ENCODE measurements at regions not wholly inside any gene's neighbourhood (a gene's known extent, or its start where the extent isn't known, plus 50 kb on each side); places are given as distances from the start of the nearest gene placed in this dataset.

GRCh38 chr9:74348777-74349176 is 148.4 kb upstream of the RORB start:
- DNase-seq (ENCODE audit: low read depth), result no peak
- TF ChIP-seq CTCF (conservative IDR thresholded peaks at IDR 0.05; ENCODE audit: low read depth, low read length), result no peak
- H3K4me3 ChIP-seq (ENCODE audit: low read depth, low read length), result no peak overlapping the region

DNA sequence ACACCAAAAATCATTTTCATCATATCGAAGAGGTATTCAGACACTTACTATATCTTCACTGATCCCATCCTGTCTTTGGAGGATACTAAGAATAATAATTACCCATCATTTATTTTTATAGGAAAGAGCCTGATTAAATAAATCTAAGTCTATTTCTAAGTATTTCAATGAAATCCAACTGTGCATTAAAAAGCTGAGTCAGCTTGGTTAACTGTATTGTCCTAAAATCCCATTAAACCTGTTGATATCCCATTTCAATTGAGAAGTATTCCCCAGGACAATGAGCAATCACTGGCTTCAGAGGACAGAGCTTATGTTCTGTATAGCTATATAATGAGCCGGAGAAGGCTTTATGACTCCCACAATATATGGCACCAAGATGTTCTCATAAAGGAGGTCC is 142.0 kb upstream of the RORB start:
- TF ChIP-seq CTCF (conservative IDR thresholded peaks at IDR 0.05; ENCODE audit: low read depth, low read length), result no peak
- H3K4me3 ChIP-seq (ENCODE audit: low read depth, low read length), result no peak overlapping the region
- no peak for DNase-seq (ENCODE audit: low read depth)

- DNase-seq (ENCODE audit: low read depth), result no peak
- no peak for TF ChIP-seq CTCF (conservative IDR thresholded peaks at IDR 0.05; ENCODE audit: low read depth, low read length)
- H3K4me3 ChIP-seq (ENCODE audit: low read depth, low read length), result no peak overlapping the region
Observed at GRCh38 chr9:74357577-74357976, 139.6 kb upstream of the RORB start.

DNA sequence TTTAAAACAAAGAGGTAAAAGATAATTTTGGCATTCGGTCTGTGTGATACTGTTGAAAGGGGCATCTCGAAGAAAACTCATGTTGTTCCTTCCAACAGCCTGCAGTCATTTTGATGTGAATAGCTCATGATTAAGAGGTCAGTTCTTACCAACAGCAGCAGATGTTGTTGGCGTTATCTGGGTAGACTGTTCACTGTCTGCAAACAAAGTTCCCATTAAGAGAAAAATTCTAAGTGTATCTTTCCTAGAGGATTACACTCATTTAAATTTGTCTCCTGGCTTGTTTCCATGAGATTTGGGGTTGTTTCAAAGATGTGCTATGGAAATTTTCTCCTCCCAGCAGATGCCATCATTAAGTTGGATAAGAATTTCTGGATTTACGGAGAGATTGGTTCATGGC is 138.2 kb upstream of the RORB start:
- TF ChIP-seq CTCF (conservative IDR thresholded peaks at IDR 0.05; ENCODE audit: low read depth, low read length), result no peak
- no peak overlapping the region for H3K4me3 ChIP-seq (ENCODE audit: low read depth, low read length)
- DNase-seq (ENCODE audit: low read depth), result no peak

DNA sequence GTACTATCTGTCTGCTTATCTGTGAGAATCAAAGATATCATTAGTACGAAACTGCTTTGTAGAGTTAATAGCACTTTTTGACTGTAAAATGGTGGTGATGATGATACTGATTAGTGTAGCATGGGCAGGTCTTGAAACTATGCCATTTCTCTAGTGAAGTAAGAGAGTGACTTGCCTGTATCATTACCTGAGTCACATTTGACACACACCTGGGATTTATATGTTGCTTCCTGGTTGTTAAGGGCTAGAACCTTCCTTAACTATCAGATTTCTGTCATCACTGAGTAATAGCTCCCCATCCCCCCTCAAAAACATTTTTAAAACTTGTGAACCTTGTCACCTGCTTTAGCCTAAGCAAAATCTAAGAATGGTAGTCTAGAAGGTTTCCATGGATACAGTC is 135.6 kb upstream of the RORB start:
- TF ChIP-seq CTCF (conservative IDR thresholded peaks at IDR 0.05; ENCODE audit: low read depth, low read length), result no peak
- no peak overlapping the region for H3K4me3 ChIP-seq (ENCODE audit: low read depth, low read length)
- DNase-seq (ENCODE audit: low read depth), result no peak

- DNase-seq (ENCODE audit: low read depth), result no peak
- no peak for TF ChIP-seq CTCF (conservative IDR thresholded peaks at IDR 0.05; ENCODE audit: low read depth, low read length)
- no peak overlapping the region for H3K4me3 ChIP-seq (ENCODE audit: low read depth, low read length)
Observed at GRCh38 chr9:74362423-74362822, 134.7 kb upstream of the RORB start.

DNA sequence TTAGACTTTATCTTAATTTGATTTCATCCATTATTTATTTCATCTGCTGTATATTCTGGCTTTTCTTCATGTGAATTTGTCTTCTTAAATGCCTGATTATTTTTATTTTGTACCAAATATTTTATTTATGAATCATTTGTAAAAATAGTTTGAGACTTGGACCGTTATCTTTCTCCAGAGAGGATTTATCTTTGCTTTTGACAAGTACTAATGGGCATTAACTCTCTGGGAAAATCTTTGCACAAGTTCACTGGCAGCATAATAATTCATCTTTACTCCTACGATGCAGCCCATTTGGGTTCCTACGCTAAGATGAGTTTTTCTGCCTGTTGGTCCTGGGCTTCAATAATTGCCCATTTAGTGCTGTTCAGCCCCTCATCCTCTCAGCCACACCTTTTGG is 131.0 kb upstream of the RORB start:
- no peak for TF ChIP-seq CTCF (conservative IDR thresholded peaks at IDR 0.05; ENCODE audit: low read depth, low read length)
- no peak overlapping the region for H3K4me3 ChIP-seq (ENCODE audit: low read depth, low read length)
- no peak for DNase-seq (ENCODE audit: low read depth)
